ENCODE measurements at regions not wholly inside any gene's neighbourhood (a gene's known extent, or its start where the extent isn't known, plus 50 kb on each side); places are given as distances from the start of the nearest gene placed in this dataset.

- TF ChIP-seq, protein P1, sequence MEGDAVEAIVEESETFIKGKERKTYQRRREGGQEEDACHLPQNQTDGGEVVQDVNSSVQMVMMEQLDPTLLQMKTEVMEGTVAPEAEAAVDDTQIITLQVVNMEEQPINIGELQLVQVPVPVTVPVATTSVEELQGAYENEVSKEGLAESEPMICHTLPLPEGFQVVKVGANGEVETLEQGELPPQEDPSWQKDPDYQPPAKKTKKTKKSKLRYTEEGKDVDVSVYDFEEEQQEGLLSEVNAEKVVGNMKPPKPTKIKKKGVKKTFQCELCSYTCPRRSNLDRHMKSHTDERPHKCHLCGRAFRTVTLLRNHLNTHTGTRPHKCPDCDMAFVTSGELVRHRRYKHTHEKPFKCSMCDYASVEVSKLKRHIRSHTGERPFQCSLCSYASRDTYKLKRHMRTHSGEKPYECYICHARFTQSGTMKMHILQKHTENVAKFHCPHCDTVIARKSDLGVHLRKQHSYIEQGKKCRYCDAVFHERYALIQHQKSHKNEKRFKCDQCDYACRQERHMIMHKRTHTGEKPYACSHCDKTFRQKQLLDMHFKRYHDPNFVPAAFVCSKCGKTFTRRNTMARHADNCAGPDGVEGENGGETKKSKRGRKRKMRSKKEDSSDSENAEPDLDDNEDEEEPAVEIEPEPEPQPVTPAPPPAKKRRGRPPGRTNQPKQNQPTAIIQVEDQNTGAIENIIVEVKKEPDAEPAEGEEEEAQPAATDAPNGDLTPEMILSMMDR (IDR thresholded peaks at IDR 0.05), result no peak
- Mint-ChIP-seq H3K27me3 (ENCODE audit: low read depth in 3 of 3) (no peaks in the 10 kb centered on the region), H3K36me3 (no peaks in the 10 kb centered on the region), H3K27ac (no peak overlapping the region), H3K4me3 (no peak overlapping the region), H3K4me1 (no peaks in the 10 kb centered on the region), H3K9me3 (peaks cover 0 to 8% (median 4%) of the 10 kb centered on the region in 7 donors)
- H3K4me2 ChIP-seq (replicated peaks; ENCODE audit: extremely low read depth, low read length, poor library complexity, severe bottlenecking), result no peak overlapping the region
- no peak overlapping the region for H2AFZ ChIP-seq (ENCODE audit: insufficient read depth, low read depth, low read length, poor library complexity, severe bottlenecking)
- no peak overlapping the region for H3K27ac ChIP-seq (ENCODE audit: low read depth in 1 of 2, low read length in 2 of 2)
- 82% methylated on average over 3 of the region's 4 CpGs for WGBS (ENCODE audit: insufficient coverage)
- H3K36me3 ChIP-seq (replicated peaks in 1 of 2; ENCODE audit: control insufficient read depth in 1 of 2, insufficient read depth in 2 of 2, low read length in 2 of 2), result no peaks in the 10 kb centered on the region
- H3K79me2 ChIP-seq (ENCODE audit: insufficient read depth, low read length), result no peaks in the 10 kb centered on the region
- H3K4me1 ChIP-seq (ENCODE audit: control insufficient read depth in 1 of 2, insufficient read depth in 2 of 2, low read length in 2 of 2), result no peaks in the 10 kb centered on the region
- intact Hi-C loops (cut with micrococcal nuclease), result no loop called here
- H3K9ac ChIP-seq (ENCODE audit: insufficient read depth, low read length, poor library complexity, severe bottlenecking), result no peak overlapping the region
- H3K27me3 ChIP-seq (ENCODE audit: control insufficient read depth in 2 of 2, insufficient read depth in 2 of 2, low read length in 2 of 2), result no peaks in the 10 kb centered on the region
- no peak for DNase-seq
- no peak overlapping the region for H3K4me3 ChIP-seq (replicated peaks in 1 of 3; ENCODE audit: low read depth in 2 of 3, low read length in 3 of 3)
- H3K9me3 ChIP-seq (replicated peaks in 1 of 2; ENCODE audit: control insufficient read depth in 1 of 2, insufficient read depth in 1 of 2, low read length in 2 of 2), result peaks cover 2 to 6% of the 10 kb centered on the region in 2 donors
- no peaks in the 10 kb centered on the region for H4K20me1 ChIP-seq (ENCODE audit: insufficient read depth, low read length)
Measured at GRCh38 chr6:19699932-19700331, 137.2 kb upstream of the ID4 start.

- Histone ChIP-seq H3K27ac (ENCODE audit: low read depth in 1 of 2, low read length in 2 of 2) (no peak overlapping the region), H4K20me1 (ENCODE audit: insufficient read depth, low read length) (no peaks in the 10 kb centered on the region), H3K4me1 (ENCODE audit: control insufficient read depth in 1 of 2, insufficient read depth in 2 of 2, low read length in 2 of 2) (no peaks in the 10 kb centered on the region), H2AFZ (ENCODE audit: insufficient read depth, low read depth, low read length, poor library complexity, severe bottlenecking) (no peak overlapping the region), H3K79me2 (ENCODE audit: insufficient read depth, low read length) (no peaks in the 10 kb centered on the region), H3K27me3 (ENCODE audit: control insufficient read depth in 2 of 2, insufficient read depth in 2 of 2, low read length in 2 of 2) (no peaks in the 10 kb centered on the region), H3K4me3 (replicated peaks in 1 of 3; ENCODE audit: low read depth in 2 of 3, low read length in 3 of 3) (no peak overlapping the region), H3K4me2 (replicated peaks; ENCODE audit: extremely low read depth, low read length, poor library complexity, severe bottlenecking) (no peak overlapping the region), H3K9ac (ENCODE audit: insufficient read depth, low read length, poor library complexity, severe bottlenecking) (no peak overlapping the region), H3K9me3 (replicated peaks in 1 of 2; ENCODE audit: control insufficient read depth in 1 of 2, insufficient read depth in 1 of 2, low read length in 2 of 2) (peaks cover 2 to 7% of the 10 kb centered on the region in 2 donors), H3K36me3 (replicated peaks in 1 of 2; ENCODE audit: control insufficient read depth in 1 of 2, insufficient read depth in 2 of 2, low read length in 2 of 2) (no peaks in the 10 kb centered on the region)
- no peaks in the 10 kb centered on the region for H3K36me3 Mint-ChIP-seq
- TF ChIP-seq, protein P1 (IDR thresholded peaks at IDR 0.05), result no peak
- no peaks in the 10 kb centered on the region for H3K27me3 Mint-ChIP-seq (ENCODE audit: low read depth in 3 of 3)
- H3K9me3 Mint-ChIP-seq, result peaks cover 0 to 10% (median 2%) of the 10 kb centered on the region in 7 donors
- H3K4me3 Mint-ChIP-seq, result no peak overlapping the region
- 95% methylated on average over 4 of the region's 5 CpGs for WGBS (ENCODE audit: insufficient coverage)
- intact Hi-C loops (cut with micrococcal nuclease), result no loop called here
- no peaks in the 10 kb centered on the region for H3K4me1 Mint-ChIP-seq
- no peak for DNase-seq
- no peak overlapping the region for H3K27ac Mint-ChIP-seq
Measured at GRCh38 chr6:19705606-19706005, 131.6 kb upstream of the ID4 start.

All from CD14-positive monocyte (primary cell).